ENCODE measurements at regions not wholly inside any gene's neighbourhood (a gene's known extent, or its start where the extent isn't known, plus 50 kb on each side); places are given as distances from the start of the nearest gene placed in this dataset.
A peak's percentile ranks its signal among the peaks of the same experiment; 100 is the strongest.
"Not testable (repeated sequence)": the region's sequence is repeated elsewhere in the genome, so short reads cannot be mapped to it uniquely, and the experiment has no call there.

DNA sequence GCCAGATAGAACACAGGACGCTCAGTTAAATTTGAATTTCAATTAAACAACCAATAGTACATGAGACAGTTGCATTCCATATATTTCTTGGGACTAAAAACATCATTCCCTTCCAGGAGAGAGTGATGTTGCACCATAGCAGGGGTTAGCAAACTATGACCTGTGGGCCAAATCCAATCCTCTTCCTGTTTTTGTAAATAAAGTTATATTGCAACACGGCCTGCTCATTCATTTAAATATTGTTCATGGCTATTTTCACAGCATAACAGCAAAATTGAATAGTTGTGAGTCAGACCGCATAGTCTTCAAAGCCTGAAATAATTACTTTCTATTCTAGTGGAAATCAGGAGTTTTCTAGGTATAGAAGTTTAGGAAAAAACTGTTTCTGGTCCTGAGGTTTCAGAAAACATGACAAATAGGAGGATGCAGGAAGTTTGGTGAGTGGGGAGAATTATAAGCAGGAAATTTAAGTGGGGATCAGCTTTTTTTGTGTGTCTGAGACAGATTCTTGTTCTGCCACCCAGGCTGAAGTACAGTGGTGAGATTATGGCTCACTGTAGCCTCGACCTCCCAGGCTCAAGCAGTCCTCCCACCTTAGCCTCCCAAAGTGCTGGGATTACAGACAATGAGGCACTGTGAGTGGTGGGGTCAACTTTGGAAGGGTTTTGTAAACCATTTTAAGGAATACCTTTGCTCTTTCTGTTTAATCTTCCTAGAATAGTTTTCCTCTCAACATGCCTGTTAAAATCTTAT lies 131.5 kb downstream of the SOCS6 start:
- DNase-seq (ENCODE audit: low spot score), result peak; percentile 42

DNA sequence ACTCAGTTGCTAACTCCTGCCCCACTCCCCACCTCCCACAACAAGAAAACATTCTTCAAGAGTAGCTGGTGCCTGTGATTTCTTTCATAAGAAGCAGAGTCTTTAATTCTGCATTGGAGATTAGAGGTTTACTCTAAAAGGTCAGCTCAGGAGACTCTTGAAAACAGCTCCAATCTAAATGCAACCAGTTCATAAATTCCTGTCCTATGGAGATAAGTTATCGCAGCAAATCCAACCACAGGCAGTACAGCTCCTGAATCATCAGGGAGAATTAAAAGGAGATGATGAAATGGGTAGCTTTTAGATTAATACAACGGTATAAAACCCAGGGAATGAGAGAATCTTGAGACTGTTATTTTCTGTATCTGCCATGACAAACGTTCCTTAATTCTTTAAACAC lies 130.7 kb downstream of the SOCS6 start:
- DNase-seq (ENCODE audit: low spot score), result peak; percentile 43

DNA sequence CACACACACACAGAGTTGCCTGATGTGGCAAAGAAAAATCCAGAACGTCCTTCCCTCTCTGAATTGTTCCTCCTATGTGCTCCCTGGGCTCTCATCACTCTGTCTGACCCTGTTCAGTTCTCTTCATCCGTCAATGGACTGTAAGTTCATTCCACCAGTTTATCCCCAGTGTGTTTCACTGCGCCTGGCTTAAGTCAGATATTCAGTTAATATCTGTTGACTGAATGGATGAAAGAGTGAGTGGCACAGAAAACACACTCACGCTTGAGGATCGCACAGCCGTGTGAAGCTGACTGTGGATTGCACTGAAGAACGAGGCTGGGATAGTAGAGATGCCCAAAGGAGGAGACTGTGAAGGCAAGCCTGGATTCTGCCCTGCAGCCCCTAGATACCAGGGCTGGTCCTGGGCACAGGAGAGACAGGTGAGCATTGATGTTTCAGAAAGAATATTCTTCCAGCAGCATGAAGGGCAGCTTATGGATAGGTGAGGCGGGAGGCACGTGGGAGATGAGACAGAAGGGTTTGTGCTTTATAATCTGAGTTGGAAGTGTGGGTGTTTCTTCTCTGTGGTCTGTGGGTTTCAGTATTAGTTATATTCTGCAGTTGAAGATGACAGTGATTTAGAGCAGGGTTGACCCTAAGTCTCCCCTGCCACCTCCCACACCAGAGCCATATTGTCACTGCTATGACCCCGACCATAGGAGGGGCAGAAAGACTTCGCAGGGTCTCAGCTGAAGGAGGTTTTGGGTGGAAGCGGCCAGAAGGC lies 129.9 kb downstream of the SOCS6 start:
- DNase-seq (ENCODE audit: low spot score), result no peak

DNA sequence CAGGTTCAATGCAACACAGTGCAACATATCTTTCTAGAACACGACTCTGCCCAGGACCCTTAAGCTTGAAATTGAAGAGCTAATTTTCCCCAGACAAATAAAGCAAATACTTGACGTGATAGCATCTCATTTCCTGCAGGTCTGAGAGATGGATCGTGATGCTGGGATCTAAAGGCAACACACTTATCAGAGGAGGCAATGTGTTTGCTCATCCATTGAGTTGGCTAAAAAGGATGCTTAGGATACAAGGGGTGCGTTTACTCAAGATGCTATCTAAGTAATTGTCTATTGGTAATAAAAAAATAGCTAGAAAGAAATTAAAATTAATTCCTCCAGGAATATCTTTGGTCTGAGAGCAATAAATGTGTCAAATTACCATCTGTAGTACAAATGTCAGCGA lies 129.0 kb downstream of the SOCS6 start:
- no peak for DNase-seq (ENCODE audit: low spot score)

DNA sequence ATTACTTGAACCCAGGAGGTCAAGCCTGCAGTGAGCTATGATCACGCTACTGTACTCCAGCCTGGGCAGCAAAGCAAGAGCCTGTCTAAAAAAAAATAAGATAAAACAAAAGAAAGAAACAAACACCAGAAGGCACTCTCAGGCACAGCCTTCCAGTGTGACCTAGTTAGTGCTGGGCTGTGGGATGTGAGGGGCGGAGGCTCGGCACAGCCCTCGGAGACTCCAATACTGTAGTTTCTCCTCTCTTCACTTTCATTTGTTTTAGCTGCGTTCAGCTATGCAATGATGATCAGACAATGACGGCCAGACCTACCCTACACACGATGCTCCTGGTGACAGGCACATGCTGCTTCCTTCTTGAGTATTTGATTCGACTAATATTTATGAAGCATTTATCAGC lies 127.7 kb downstream of the SOCS6 start:
- no peak for DNase-seq (ENCODE audit: low spot score)

DNA sequence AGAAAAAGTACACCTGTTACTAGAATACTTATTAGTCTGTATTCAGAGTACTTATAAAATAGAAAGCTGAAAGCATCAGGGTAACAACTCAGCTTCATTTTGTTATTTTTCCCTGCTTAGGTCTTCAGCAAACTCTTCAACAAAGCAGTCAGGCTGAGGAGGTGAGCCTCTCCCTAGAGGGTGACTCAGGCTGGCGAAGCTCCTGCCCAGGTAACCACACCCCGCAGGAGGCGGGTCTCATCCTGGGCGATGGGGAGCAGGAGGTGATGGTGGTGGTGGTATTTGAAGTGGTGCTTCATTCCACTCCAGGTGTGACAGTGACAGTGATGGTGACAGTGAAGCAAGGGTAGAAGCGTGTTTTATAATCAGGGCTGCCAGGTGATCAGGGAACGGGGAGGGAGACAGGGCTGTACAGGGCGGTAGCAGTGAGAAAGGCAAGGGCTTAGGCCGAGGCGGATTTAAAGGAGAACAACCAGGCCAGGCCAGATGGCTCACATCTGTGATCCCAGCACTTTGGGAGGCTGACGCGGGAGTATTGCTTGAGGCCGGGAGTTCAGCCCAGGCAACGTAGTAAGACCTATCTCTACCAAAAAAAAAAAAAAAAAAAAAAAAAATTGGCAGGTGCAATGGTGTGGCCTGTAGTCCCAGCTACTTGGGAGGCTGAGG lies 127.1 kb downstream of the SOCS6 start:
- DNase-seq (ENCODE audit: low spot score), result no peak

DNA sequence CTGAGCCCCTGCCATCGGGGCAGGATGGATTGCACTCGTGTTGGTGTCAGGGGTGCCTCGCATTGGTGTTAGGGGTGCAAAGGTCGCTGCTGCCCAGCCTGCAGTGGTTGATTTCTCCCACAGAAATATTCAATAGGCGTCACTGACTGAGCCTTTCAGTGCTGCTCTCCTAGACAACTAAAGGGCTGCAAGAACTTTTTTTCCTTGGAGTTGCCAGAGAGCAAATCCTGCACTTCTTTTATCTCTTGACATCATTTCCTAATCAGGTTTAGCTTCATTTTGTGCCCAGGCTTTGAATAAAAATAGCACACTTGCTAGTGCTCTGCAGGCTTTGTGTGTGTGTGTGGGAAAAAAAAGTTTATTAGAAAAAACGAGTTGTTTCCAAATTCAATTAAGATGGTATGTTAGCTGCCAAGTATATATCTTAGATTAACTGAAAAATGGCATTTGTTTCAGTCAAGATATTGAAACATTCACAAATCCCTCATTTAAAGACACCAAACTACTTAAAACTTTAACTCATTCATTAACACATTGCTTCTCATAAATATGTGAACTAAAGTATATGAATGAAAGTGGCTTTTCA lies 125.6 kb downstream of the SOCS6 start:
- no peak for DNase-seq (ENCODE audit: low spot score)

DNA sequence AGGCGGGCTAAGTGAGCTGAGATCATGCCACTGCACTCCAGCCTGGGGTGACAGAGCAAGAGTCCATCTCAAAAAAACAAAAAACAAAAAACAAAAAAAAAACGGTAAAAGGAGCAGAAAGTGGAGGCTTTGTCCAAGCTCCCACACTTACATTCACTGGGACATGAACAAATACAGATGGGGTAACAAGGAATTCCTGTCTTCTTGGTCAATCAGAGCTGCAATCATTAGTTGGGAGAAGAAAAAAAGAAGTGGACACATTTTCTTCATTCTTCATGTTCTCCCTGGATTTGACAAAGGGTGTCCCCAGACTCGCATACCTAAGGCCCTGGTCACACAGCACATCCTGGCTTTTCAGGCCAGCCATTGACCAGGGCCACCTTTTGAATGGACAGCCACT lies 124.6 kb downstream of the SOCS6 start:
- no peak for DNase-seq (ENCODE audit: low spot score)

DNA sequence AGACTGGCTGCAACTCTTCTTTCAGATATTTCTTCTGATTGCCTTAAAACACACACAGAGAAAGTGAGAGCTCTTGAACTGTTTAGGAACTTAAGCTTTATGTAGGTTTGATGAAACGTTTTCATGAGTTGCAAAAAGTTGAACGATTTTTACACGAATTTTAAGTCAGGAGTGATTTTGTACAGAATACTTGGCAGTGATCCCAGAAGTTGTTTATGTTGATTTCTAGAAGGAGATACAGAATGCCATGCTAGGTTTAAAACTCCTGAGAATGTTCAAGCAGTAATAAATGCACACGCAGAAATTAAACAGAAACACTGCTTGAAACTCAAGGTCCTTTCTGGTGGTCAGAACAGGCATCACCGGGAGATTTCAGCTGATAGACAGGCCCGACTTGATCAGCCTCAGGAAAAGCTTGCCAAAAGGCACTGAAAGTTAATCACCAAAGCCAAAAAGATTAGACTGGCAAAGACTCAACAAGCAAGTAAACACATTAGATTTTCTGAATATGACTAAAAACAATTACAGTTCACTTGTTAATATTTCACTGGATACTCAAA lies 123.1 kb downstream of the SOCS6 start:
- DNase-seq (ENCODE audit: low spot score), result no peak

DNA sequence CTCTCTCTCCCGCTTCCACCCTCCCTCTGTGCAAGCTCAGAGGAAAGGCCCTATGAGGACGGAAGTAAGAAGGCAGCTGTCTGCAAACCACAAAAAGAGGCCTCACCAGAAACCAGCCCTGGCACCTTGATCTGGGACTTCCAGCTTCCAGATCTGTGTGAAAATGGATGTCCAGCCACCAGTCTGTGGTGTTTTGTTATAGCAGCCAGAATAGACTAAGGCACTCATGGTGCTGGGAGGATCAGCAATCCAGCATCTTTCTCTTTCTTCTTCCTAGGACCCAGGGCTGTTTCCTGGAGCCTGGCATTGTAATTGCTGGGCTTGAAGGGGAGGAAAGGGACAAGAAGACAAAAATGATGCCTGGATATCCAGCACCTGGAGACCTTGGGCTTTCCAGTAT lies 122.5 kb downstream of the SOCS6 start:
- DNase-seq (ENCODE audit: low spot score), result no peak

DNA sequence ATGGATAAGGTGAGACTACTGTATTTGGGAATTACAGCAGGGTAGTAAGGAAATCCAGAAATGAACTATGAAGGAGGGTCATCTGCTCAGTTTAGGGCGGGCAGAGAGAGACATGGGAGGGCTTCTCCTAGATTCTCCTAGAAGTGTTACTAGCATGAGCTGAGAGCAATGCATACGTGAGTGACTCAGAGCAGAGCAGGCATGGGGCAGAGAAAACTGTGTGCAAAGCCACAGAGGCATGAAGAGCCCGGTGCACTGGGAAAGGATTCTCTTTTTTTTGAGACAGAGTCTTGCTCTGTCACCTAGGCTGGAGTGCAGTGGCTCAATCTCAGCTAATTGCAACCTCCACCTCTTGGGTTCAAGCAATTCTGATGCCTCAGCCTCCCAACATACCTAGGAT lies 116.2 kb downstream of the SOCS6 start:
- no peak for DNase-seq (ENCODE audit: low spot score)

DNA sequence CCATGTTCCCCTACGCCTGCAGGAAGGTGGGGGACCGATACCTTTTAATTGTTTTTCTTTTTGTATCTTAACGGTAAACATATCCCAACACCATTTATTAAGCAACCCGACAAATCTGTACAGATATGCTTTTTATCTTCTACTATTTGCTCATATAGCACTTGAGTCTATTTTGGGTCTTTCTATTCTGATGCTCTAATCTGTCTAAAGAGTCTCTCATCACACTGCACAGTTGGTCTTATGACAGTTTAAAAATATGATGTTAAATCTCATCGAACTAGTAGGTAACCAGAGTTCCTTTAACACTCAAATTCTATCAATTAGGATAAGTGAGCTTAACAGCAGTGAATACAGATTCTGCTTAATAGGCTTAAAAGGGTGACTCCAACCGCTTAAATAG lies 111.6 kb downstream of the SOCS6 start:
- DNase-seq (ENCODE audit: low spot score), result no peak

DNA sequence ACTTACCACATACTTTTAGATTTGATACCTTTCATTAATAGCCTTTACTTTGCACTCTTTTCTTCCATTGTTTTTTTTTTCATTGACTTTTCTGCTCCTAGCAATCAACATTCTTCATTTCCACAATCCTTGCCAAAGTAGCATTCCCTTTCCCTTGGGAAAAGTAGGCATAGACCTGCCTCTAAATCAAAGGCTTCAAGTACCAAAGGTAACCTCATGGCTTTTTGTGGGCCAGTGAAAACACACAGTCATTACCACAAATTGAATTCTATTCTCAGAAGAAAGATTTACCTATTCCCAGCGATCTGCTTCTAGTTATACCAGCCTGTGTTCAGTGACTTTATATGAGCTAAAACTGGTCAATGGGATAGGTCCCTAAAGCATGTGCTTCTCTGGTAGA lies 109.2 kb downstream of the SOCS6 start:
- no peak for DNase-seq (ENCODE audit: low spot score)

DNA sequence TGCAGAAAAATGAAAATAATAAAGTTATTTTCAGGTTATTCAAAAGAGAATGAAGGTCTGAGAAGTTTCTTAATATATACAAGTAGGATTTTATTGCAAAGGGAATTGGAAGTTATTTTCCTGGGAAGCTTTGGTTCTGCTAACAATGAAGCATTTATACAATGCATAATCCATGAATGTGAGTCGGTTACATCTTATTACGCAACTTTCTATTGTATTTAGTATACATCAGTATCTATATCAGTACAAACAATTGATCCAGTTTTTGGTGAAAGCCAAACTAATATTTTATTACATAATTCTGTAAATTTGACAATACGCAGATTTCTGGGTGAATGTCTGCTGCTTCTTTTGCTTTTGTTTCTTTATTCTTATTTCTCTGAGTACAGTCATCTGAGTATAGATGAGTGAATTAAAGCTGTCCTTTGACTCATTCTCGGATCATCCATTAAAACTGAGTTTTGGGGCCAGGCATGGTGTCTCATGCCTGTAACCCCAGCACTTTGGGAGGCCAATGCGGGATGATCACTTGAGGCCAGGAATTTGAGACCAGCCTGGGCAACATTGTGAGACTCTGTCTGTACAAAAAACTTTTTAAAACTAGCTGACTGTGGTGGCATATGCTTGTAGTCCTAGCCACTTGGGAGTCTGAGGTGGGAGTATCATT lies 108.5 kb downstream of the SOCS6 start:
- DNase-seq (ENCODE audit: low spot score), result no peak

DNA sequence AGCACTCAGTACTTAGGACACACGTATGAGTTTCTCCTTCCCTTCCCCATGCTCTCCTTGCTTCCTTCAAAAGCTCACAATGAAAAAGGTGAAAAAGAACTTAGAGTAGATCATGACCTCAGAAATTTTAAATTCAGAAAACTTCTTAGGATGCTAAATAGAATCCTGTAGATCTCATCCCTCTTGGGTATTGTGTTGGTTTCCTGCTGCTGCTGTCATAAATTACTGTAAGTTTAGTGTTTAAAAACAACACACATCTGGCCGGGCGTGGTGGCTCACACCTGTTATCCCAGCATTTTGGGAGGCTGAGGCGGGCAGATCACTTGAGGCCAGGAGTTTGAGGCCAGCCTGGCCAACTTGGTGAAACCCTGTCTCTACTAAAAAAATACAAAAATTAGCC lies 106.9 kb downstream of the SOCS6 start:
- not testable (repeated sequence) for DNase-seq (ENCODE audit: low spot score)

DNA sequence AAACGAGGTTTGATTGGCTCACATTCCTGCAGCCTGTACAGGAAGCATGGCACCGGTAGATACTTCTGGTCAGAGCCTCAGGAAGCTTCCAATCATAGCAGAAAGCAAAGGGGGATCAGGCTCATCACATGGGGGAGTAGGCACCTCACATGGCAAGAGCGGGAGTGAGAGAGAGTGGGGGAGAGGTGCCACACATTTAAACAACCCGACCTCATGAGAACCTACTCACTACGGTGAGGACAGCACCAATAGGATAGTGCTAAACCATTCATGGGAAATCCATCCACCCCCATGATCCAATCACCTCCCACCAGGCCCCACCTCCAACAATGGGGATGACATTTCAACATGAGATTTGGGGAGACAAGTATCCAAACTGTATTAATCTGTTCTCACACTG lies 105.8 kb downstream of the SOCS6 start:
- DNase-seq (ENCODE audit: low spot score), result no peak

DNA sequence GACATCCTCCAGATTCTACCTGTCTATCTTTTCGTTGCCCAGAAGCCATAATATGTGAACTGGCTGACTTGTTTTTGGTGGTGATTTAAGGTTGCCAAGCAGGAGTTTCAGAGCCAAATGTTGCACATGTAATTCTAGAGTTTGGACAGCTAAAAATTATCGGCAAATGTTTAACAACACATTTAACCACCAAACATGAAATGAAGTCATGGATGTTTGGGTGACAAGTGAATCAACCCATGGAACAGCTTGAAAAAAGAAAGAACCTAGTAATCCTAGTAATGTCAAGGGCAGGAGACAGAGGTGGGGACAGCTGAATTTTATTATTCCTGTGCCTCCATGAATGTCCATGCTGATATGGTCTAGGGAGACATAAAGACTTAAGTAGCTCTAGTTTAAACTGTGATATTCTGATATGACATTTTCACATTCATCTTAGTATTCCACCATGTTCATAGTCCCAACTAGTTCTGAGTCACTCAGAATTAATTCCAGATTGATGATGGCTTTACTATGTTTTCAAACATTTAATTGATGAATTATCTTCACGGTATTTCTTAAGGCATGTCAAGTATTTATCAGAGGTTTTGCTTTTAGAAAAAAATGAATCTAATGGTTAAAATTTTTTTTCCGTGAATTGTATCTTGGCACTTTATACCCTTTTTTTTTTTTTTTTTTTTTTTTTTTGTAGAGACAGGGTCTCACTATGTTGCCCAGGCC lies 101.7 kb downstream of the SOCS6 start:
- no peak for DNase-seq (ENCODE audit: low spot score)

DNA sequence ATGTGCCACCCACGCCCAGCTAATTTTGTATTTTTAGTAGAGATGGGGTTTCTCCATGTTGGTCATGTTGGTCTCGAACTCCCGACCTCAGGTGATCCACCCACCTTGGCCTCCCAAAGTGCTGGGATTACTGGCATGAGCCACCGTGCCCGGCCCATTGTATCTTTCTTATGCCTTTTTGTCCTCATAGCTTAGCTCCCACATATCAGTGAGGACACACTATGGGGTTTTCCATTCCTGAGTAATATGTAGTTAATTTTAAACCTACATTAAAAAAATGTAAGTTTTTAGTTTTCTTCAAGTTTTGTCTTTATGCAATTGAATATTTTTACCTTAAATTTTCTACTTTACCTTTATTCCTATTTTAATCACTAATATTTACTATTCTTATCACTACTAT lies 100.2 kb downstream of the SOCS6 start:
- not testable (repeated sequence) for DNase-seq (ENCODE audit: low spot score)

DNA sequence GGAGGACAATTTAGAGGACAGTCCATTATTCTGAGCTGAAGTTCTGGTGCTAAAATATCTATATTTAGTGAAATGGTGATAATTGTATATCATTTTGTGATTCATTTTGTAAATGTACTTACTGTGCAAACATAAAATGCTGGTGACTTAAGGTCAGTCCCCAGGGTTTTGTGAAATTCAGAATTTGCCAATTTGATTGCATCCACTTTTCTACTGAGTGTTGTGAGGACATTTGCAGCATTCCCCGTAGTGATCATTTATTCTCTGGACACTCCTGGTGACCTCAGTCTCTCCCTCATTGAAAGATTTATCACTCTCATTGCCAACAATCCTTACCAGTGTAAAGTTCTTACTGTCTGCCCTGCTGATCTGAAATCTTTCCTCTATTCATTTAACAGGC lies 98.2 kb downstream of the SOCS6 start:
- no peak for DNase-seq (ENCODE audit: low spot score)

DNA sequence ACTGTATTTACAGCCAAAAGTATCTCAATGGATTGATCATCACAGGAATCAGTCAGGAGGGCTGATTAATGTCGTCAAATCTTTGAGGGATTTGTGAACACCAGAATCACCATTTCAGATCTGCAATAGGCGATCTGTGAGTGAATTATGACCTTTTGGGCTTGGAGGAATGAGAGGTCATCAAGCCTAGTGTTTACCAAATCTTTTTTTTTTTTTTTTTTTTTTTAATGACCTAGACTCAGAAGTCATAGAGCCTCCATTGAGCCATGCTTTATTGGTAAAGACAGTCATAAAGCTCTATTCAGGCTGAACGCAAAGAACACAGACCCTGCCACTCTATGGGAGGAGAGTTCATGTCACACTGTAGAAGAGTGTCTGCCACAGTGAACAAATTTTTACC lies 97.7 kb downstream of the SOCS6 start:
- no peak for DNase-seq (ENCODE audit: low spot score)

DNA sequence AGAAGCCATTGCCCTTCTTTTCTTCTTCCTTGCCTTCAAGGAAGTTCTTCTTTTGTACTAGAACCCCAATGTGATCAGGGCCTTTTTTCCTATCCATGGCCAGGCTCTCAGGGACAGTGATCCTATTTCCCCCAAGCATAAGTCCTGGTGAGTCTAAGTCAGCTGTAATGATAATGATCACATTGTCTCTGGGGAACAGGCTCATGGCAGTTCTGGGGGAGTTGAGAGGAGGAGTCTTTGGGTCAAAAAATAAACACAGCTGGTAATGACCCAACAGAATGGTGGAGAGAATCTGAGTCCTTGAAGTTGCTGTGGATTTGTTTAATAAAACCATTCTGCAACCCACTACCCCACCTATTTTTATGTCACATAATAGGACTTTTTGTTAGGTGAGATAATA lies 96.6 kb downstream of the SOCS6 start:
- DNase-seq (ENCODE audit: low spot score), result no peak
